Posterior vena cava (tissue), 2 donors: ENCODE measurements at regions not wholly inside any gene's neighbourhood (a gene's known extent, or its start where the extent isn't known, plus 50 kb on each side); places are given as distances from the start of the nearest gene placed in this dataset.
"Not testable (repeated sequence)": the region's sequence is repeated elsewhere in the genome, so short reads cannot be mapped to it uniquely, and the experiment has no call there.

Experiments
- DNase-seq: peaks from one replicate; pipeline ENCODE4 v3.0.0-alpha.2; 2020; ENCODE audit warnings: low spot score
- intact Hi-C, 2 donors: fragments of 100-400 bp; cut with DNase I; formaldehyde crosslinking; loops; one replicate each; pipeline versions ENCODE4 v1.14.1 to v1.14.2; 2022 to 2023
- donor health status: DM: yes; HTN: yes; CAD: no.
- donor health status: DM: yes; HTN: yes; CAD: no.

DNA sequence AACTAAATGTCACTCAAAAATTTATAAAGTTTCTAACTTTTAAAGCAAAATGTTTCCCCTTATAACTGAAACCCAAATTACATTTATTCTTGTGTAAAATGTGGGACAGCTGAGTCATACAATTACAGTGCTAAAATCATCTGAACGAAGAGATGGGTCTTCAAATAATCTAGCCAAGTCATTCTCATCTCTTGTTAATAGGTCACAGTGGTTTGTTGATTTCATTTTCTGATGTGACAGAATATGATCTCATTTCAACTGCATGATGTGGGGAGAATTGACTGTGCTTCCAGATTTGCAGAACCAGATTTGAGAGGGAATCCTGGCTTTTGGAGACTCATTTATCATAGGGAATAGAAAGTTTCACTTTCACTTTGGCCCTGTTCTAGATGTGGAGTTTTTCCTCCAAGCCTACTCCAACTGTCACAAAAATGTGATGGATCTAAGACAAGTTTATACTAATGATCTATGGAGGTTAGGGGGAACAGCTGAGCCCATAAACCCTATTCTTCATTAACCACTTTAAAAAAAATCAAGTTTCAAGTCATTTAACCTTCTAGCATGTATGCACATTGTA is 685.0 kb downstream of the PDCD6IP start:
- no peak for DNase-seq
- intact Hi-C loops: no loop called here

DNA sequence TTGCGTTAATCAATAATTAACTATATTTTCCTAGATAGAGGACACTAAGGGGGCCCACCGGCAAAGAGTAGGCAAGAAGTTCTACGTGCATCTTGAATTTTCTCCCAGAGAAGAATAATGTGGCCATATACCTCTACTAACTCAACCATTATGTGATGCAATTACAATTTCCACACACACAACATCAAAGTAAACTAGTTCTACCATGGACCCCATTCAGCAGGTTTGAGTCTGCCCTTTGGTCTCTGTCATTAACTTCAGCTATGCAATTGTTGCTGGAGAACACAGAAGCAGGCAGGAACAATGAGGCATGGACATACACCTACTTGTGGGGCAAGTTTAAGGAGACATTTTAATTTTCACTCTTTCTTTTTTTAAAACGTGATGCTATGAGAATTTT is 705.9 kb downstream of the PDCD6IP start:
- intact Hi-C loops: no loop called here

GRCh38 chr3:34504775-34505174 is 706.3 kb downstream of the PDCD6IP start:
- intact Hi-C loops: no loop called here

More for the DNA sequence above, 705.9 kb downstream of the PDCD6IP start:
- no peak for DNase-seq

GRCh38 chr3:34508732-34509131 is 710.3 kb downstream of the PDCD6IP start:
- intact Hi-C loops: no loop called here
- no peak for DNase-seq

More at GRCh38 chr3:34504775-34505174, 706.3 kb downstream of the PDCD6IP start:
- no peak for DNase-seq

DNA sequence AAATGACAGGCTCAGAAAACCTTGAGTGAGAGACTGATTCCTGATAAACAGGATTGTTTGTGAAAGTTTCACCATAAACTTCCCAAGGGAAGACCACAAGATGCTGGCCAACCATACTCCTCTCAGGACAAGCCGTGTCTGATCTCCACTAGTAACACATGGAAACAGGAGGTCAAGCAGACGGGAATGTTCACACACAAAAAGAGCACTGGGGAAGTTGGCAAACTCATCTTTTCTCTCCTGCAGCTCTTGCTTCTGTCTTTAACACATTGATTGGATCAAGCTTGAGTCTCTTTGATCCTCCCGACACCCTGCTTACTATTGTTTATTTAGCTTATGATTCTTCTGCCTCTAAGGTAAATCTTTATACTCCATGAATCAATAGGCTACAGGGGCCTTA is 713.5 kb downstream of the PDCD6IP start:
- intact Hi-C loops: no loop called here
- no peak for DNase-seq

DNA sequence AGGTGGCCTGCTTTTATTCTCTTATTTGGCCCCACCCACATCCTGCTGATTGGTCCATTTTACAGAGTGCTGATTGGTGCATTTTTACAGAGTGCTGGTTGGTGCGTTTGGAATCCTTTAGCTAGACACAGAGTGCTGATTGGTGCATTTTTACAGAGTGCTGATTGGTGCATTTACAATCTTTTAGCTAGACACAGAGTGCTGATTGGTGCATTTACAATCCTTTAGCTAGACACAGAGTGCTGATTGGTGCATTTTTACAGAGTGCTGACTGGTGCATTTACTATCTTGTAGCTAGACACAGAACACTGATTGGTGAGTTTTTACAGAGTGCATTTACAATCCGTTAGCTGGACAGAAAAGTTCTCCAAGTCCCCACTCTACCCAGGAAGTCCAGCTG is 720.6 kb downstream of the PDCD6IP start:
- intact Hi-C loops, DNase-seq: not testable (repeated sequence)

- intact Hi-C loops: no loop called here
- no peak for DNase-seq
These were observed 732.7 kb downstream of the PDCD6IP start for GRCh38 chr3:34531156-34531555.

- DNase-seq: no peak
These were observed 735.0 kb downstream of the PDCD6IP start for GRCh38 chr3:34533451-34533850.

GRCh38 chr3:34534013-34534412 is 735.6 kb downstream of the PDCD6IP start:
- DNase-seq: no peak
- intact Hi-C loops: no loop called here

More at GRCh38 chr3:34533451-34533850, 735.0 kb downstream of the PDCD6IP start:
- intact Hi-C loops: no loop called here

- DNase-seq: no peak
- intact Hi-C loops: no loop called here
These were observed 745.7 kb downstream of the PDCD6IP start for GRCh38 chr3:34544136-34544535.

GRCh38 chr3:34547297-34547920 is 749.0 kb downstream of the PDCD6IP start:
- intact Hi-C loops: no loop called here

DNA sequence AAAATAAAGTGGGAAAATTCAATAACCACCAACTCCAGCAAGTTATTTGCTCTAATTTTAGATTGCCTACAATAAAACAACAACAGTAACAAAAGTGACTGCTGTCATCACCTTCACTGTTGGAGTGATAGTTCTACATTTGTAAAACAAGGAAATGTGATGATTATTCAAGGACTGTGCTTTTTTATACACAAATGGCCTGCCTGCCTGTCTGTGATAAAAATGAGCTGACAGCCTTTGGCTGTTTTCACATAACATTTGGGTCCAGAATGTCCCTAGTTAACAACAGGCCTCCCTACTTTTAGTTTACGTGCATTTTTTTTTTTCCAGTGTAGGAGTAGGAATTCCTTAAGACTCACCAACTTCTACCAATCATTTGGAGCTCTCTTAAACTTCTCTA is 768.8 kb downstream of the PDCD6IP start:
- intact Hi-C loops: no loop called here
- DNase-seq: no peak

More at GRCh38 chr3:34547297-34547920, 749.0 kb downstream of the PDCD6IP start:
- DNase-seq: no peak

DNA sequence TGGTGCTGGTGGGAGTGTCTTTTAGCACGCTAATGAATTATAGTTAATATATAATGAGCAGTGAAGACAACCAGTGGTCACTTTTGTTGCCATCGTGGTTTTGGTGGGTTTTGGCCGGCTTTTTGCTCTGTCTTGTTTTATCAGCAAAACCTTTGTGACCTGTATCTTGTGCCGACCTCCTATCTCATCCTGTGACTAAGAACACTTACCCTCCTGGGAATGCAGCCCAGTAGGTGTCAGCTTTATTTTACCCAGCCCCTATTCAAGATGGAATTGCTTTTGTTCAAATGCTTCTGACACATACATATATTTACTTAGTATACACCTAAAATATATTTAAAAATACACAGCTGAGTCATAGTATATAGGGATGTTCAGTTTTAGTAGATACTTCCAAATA is 770.3 kb downstream of the PDCD6IP start:
- no peak for DNase-seq
- intact Hi-C loops: no loop called here

GRCh38 chr3:34569437-34569836 is 771.0 kb downstream of the PDCD6IP start:
- DNase-seq: no peak

GRCh38 chr3:34570916-34571705 is 772.7 kb downstream of the PDCD6IP start:
- DNase-seq: no peak
- intact Hi-C loops: no loop called here

More at GRCh38 chr3:34569437-34569836, 771.0 kb downstream of the PDCD6IP start:
- intact Hi-C loops: no loop called here

GRCh38 chr3:34571714-34572113 is 773.3 kb downstream of the PDCD6IP start:
- intact Hi-C loops: no loop called here
- DNase-seq: no peak

GRCh38 chr3:34575776-34576175 is 777.3 kb downstream of the PDCD6IP start:
- intact Hi-C loops: no loop called here
- no peak for DNase-seq

DNA sequence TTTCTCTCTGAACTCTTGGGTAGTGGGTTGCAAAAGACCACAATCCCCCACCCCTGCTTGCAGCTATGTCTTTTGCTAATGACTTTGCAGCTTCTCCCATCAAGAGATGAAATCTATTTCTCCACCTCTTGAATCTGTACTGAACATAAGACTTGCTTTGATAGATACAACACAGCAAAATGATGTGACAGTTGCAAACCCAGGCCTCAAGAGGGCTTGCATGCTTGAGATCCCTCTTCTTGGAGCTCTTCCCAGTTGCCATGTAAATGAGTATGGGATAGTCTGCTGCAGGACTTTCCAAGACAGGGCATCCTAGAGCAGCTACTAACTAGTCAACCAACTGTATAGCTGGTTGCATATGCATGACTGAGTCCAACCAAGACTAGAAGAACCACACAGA is 783.6 kb downstream of the PDCD6IP start:
- intact Hi-C loops: no loop called here

DNA sequence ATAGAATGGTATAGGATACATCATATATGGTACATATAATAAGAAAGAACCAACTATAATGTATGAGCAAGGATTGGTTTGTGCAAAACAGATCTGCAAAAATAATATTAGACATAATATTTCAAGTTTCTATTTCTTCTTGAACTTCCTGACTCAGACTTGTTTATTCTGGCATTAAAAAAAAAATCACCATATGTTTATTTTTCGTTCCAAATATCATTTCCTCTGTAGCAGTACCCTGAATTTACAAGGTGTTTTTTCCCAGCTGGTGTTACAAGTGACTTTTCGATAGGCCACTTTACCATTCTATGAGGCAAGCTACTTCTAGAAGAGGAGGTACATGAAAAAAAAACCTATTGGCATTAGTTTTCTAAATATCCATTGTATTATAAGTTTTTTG is 785.0 kb downstream of the PDCD6IP start:
- DNase-seq: no peak
- intact Hi-C loops: no loop called here

More for the DNA sequence above, 783.6 kb downstream of the PDCD6IP start:
- DNase-seq: no peak

- intact Hi-C loops: no loop called here
- DNase-seq: no peak
These were observed 786.5 kb downstream of the PDCD6IP start for GRCh38 chr3:34584971-34585370.
